ENCODE measurements at regions not wholly inside any gene's neighbourhood (a gene's known extent, or its start where the extent isn't known, plus 50 kb on each side); places are given as distances from the start of the nearest gene placed in this dataset.
A peak's percentile ranks its signal among the peaks of the same experiment; 100 is the strongest.

DNA sequence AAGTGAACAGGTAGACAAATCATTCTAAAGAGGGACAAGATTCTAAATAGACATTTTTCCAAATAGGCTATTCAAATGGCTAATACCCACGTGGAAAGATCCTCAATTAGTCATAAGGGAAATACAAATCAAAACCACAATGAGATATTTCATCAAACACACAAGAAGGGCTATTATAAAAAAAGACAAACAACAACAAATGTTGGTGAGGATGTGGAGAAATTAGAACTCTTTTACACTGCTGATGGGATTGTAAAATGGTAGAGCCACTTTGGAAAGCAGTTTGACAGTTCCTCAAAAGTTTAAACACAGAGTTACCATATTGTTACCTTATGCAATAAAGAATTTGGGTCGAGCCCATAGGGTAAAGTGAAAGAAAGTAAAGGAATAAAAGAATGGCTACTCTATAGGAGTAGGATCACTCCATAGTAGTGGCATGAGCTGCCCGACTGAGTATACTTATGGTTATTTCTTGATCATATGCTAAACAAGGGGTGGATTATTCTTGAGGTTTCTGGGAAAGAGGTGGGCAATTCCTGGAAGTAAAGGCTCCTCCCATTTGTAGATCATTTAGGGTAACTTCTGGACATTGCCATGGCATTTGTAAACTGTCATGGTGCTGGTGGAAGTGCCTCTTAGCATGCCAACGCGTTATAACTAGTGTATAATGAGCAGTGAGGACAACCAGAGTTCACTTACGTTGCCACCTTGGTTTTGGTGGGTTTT is 58.9 kb upstream of the FAM9C start:
- TF ChIP-seq PAX5 (IDR thresholded peaks at IDR 0.05; ENCODE audit: insufficient read depth, low read length, severe bottlenecking): no peak
- TF ChIP-seq TAF1 (IDR thresholded peaks at IDR 0.05; ENCODE audit: low read depth, low read length): no peak
- TF ChIP-seq POLR2A (IDR thresholded peaks at IDR 0.05; ENCODE audit: low read depth, low read length): no peak
- no peak for TF ChIP-seq POU2F2 (IDR thresholded peaks at IDR 0.05; ENCODE audit: low read depth, low read length)
- no peak for TF ChIP-seq SPI1 (IDR thresholded peaks at IDR 0.05; ENCODE audit: low read depth, low read length)
- TF ChIP-seq POLR2AphosphoS5 (IDR thresholded peaks at IDR 0.05; ENCODE audit: low read depth, low read length): no peak
- DNase-seq (ENCODE audit: insufficient read length, low spot score) (no peak), FAIRE-seq (peak; percentile 28)

DNA sequence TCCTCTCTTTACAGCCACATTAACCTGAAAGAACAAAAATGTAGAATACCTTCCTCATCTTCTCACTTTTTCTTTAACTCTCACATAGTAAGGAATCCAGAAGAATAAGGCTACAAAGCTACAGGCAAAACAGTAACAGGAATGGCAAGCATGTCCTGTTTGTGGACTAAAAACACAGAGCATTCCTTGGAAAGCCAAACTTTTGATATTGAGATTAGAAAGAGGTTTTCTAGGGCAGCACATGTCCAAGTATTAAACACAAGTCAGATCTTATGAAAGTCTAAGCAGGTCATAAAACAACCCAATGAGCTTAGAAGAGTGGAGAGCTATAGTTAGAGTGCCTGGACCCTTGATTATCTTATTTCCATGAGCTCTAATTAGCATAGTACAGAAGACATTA is 58.2 kb upstream of the FAM9C start:
- DNase-seq (ENCODE audit: insufficient read length, low spot score) (no peak), FAIRE-seq (no peak)
- TF ChIP-seq PAX5 (IDR thresholded peaks at IDR 0.05; ENCODE audit: insufficient read depth, low read length, severe bottlenecking) (no peak), POU2F2 (IDR thresholded peaks at IDR 0.05; ENCODE audit: low read depth, low read length) (no peak), POLR2AphosphoS5 (IDR thresholded peaks at IDR 0.05; ENCODE audit: low read depth, low read length) (no peak), POLR2A (IDR thresholded peaks at IDR 0.05; ENCODE audit: low read depth, low read length) (no peak), SPI1 (IDR thresholded peaks at IDR 0.05; ENCODE audit: low read depth, low read length) (no peak)

DNA sequence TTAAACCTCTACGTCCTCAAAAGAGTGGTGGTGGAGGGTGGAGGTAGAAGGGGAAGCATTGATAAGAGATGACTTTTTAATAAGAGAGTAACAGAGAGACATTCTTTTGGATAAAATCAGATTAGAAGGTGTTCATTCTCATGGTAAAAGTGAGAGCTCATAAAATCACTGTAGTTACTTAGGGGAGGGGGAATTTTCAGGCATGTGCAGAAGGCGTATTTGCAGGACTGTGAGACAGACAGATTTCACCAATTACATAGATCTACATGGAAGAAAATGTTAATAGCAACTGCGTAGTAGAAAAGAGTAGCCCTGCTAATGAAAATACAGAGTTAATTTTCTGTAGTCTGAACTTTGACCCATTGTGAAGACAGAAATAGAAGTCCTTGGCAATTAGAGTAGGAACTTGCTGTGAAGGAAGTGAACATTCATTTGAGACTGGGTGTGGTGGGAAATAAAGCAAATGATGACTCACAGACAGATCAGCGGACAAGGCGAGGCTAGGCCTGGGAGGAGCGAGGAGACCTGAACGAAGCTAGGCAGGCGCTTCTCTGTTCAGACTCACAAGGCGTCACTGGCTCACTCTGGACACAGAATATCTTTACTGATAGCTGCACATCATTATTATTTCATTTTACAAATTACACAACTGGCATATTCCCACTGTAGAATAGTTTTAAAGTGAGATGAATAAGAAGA is 57.2 kb upstream of the FAM9C start:
- TF ChIP-seq POLR2A (IDR thresholded peaks at IDR 0.05; ENCODE audit: low read depth, low read length) (no peak), PAX5 (IDR thresholded peaks at IDR 0.05; ENCODE audit: insufficient read depth, low read length, severe bottlenecking) (no peak), TAF1 (IDR thresholded peaks at IDR 0.05; ENCODE audit: low read depth, low read length) (no peak), POLR2AphosphoS5 (IDR thresholded peaks at IDR 0.05; ENCODE audit: low read depth, low read length) (no peak), SPI1 (IDR thresholded peaks at IDR 0.05; ENCODE audit: low read depth, low read length) (no peak), POU2F2 (IDR thresholded peaks at IDR 0.05; ENCODE audit: low read depth, low read length) (no peak)
- FAIRE-seq (no peak), DNase-seq (ENCODE audit: insufficient read length, low spot score) (no peak)

DNA sequence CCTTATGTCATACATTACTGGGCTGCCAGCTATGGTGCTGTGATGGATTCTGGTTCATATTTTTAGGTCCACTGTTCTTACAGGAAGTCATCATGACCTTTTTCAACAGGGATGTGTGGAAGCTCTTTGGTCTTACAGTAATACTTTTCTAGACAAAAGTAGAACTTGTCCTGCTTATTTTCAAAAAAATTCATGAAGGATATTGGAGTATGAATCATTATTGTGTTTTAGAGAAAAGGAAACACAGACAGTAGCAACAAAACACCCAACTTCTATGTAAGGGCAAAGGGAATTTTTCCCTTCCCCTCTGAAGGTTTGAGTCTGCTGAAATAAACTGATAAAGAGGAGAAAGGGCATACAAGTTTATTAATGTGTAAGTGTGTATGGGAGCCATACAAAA is 54.7 kb upstream of the FAM9C start:
- TF ChIP-seq PAX5 (IDR thresholded peaks at IDR 0.05; ENCODE audit: insufficient read depth, low read length, severe bottlenecking): no peak
- no peak for TF ChIP-seq TAF1 (IDR thresholded peaks at IDR 0.05; ENCODE audit: low read depth, low read length)
- no peak for TF ChIP-seq SPI1 (IDR thresholded peaks at IDR 0.05; ENCODE audit: low read depth, low read length)
- no peak for TF ChIP-seq POLR2AphosphoS5 (IDR thresholded peaks at IDR 0.05; ENCODE audit: low read depth, low read length)
- TF ChIP-seq POU2F2 (IDR thresholded peaks at IDR 0.05; ENCODE audit: low read depth, low read length): no peak
- TF ChIP-seq POLR2A (IDR thresholded peaks at IDR 0.05; ENCODE audit: low read depth, low read length): no peak
- FAIRE-seq: peak; percentile 26
- DNase-seq (ENCODE audit: insufficient read length, low spot score): no peak

DNA sequence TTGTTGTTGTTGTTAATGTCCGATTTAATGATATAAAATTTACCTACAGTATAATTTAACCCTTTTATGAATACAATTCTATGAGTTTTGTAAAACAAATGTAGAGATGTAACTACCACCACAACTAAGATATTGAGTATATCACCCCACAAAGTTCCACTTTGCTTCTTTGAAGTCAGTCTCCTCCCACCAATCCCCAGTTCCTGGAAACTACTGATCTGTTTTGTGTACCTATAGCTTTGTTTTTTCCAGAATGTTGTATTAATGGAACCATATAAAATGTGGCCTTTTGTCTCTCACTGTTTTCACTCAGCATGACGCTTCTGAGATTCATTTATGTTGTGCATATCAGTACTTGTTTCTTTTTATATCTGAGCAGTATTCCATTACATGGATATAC is 52.3 kb upstream of the FAM9C start:
- DNase-seq (ENCODE audit: insufficient read length, low spot score) (no peak), FAIRE-seq (no peak)
- TF ChIP-seq POU2F2 (IDR thresholded peaks at IDR 0.05; ENCODE audit: low read depth, low read length) (no peak), POLR2AphosphoS5 (IDR thresholded peaks at IDR 0.05; ENCODE audit: low read depth, low read length) (no peak), SPI1 (IDR thresholded peaks at IDR 0.05; ENCODE audit: low read depth, low read length) (no peak), POLR2A (IDR thresholded peaks at IDR 0.05; ENCODE audit: low read depth, low read length) (no peak), PAX5 (IDR thresholded peaks at IDR 0.05; ENCODE audit: insufficient read depth, low read length, severe bottlenecking) (no peak), TAF1 (IDR thresholded peaks at IDR 0.05; ENCODE audit: low read depth, low read length) (no peak)

DNA sequence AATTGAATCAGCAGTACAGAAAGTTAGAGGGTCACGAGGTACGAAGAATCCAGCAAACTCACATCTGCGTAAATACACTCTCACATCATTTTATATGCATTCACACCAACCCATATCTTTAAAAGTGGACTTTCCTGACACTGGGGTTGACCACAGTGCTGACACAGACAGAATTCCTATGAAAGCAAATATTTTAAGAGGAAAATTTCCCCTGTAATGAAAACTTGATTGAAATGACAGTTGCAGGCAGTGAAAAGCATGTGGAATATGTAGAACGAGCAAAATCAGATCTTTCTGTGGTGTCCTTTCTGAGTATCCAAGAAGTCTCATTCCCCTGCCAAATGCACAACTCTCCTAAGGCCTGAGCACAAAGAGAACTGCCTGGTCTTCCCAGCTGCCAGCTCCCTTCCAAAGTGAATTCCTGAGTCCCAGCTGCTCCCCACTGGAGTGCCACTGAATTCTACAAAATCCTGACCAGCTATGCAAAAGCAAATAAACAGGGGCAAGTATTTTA is 50.5 kb upstream of the FAM9C start:
- DNase-seq (ENCODE audit: insufficient read length, low spot score) (no peak), FAIRE-seq (peak; percentile 67)
- TF ChIP-seq TAF1 (IDR thresholded peaks at IDR 0.05; ENCODE audit: low read depth, low read length): no peak
- no peak for TF ChIP-seq POLR2A (IDR thresholded peaks at IDR 0.05; ENCODE audit: low read depth, low read length)
- TF ChIP-seq PAX5 (IDR thresholded peaks at IDR 0.05; ENCODE audit: insufficient read depth, low read length, severe bottlenecking): no peak
- TF ChIP-seq SPI1 (IDR thresholded peaks at IDR 0.05; ENCODE audit: low read depth, low read length): no peak
- TF ChIP-seq POLR2AphosphoS5 (IDR thresholded peaks at IDR 0.05; ENCODE audit: low read depth, low read length): no peak
- no peak for TF ChIP-seq POU2F2 (IDR thresholded peaks at IDR 0.05; ENCODE audit: low read depth, low read length)

DNA sequence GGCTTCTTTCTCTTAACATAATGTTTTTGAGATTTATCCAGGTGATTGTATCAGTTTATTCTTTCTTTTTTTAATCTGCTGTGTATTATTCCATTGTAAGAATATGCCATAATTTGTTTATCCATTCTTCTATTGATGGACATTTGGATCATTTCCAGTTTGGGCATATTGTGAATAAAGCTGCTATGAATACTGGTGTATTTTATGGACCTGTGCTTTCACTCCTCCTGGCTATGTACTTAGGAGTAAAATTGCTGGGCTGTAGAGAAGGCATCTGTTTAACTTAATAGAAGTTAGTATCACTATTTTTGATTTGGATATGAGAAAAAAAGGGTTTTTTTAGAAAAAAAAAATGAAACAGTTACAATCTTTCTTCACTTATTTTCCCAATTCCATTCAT is 50.0 kb upstream of the FAM9C start:
- FAIRE-seq: no peak
- no peak for DNase-seq (ENCODE audit: insufficient read length, low spot score)
- TF ChIP-seq PAX5 (IDR thresholded peaks at IDR 0.05; ENCODE audit: insufficient read depth, low read length, severe bottlenecking) (no peak), POLR2AphosphoS5 (IDR thresholded peaks at IDR 0.05; ENCODE audit: low read depth, low read length) (no peak), SPI1 (IDR thresholded peaks at IDR 0.05; ENCODE audit: low read depth, low read length) (no peak)

Measured in GM12891 (cell line).